Adrenal gland (tissue), 5 donors: ENCODE measurements at regions not wholly inside any gene's neighbourhood (a gene's known extent, or its start where the extent isn't known, plus 50 kb on each side); places are given as distances from the start of the nearest gene placed in this dataset.

Source experiments
- CTCF ChIP-seq, 6 experiments: fragments of 450-650 bp in 4 of 6; fragments of 200-600 bp in 2 of 6; sonication (generic) in 1 of 6; IDR thresholded peaks; 1 replicate in 5 of 6; 2 replicates in 1 of 6; pipeline versions ENCODE4 v1.5.1 to v1.8.0; 2016 to 2021; ENCODE audit warnings: antibody characterized with exemption in 6 of 6, mild to moderate bottlenecking in 2 of 6, moderate library complexity in 1 of 6
- POLR2A ChIP-seq, 2 donors: fragments of 450-650 bp; IDR thresholded peaks; one replicate each; pipeline ENCODE4 v1.6.1; 2017; ENCODE audit warnings: antibody characterized with exemption in 2 of 2, mild to moderate bottlenecking in 2 of 2, moderate library complexity in 1 of 2
- donor health status: DM: no; HTN: no; CAD: no.

- no peak for TF ChIP-seq POLR2A (IDR thresholded peaks at IDR 0.05)
- TF ChIP-seq CTCF (IDR thresholded peaks at IDR 0.05), result no peak
These were observed 50.9 kb upstream of the DMRTA1 start for GRCh38 chr9:22395687-22396141.
